Loucy (cell line): ENCODE measurements at regions not wholly inside any gene's neighbourhood (a gene's known extent, or its start where the extent isn't known, plus 50 kb on each side); places are given as distances from the start of the nearest gene placed in this dataset.

Experiments used
- CTCF ChIP-seq: fragments of 200-600 bp; sonication (generic); conservative IDR thresholded peaks from 2 replicates; pipeline ENCODE4 v1.5.1; 2014; ENCODE audit warnings: mild to moderate bottlenecking, antibody characterized with exemption, low read length
- EZH2phosphoT487 ChIP-seq: fragments of 200-600 bp; IDR thresholded peaks from 2 replicates; pipeline ENCODE4 v1.6.1; 2018; ENCODE audit warnings: antibody characterized with exemption, mild to moderate bottlenecking, moderate library complexity, borderline replicate concordance

- TF ChIP-seq CTCF (no peak), EZH2phosphoT487 (no peak)
These were observed 468.7 kb upstream of the CDH7 start for GRCh38 chr18:65282096-65282495.
